Mesendoderm (in vitro differentiated cells): ENCODE measurements at regions not wholly inside any gene's neighbourhood (a gene's known extent, or its start where the extent isn't known, plus 50 kb on each side); places are given as distances from the start of the nearest gene placed in this dataset.

ENCODE experiments used
- DNase-seq: peaks from one replicate; pipeline ENCODE4 v3.0.0; 2013
- H2AK5ac ChIP-seq: 2 replicates; pipeline ENCODE4 v1.6.1; 2013; ENCODE audit warnings: low read length, inconsistent platforms
- H2BK120ac ChIP-seq: 2 replicates; pipeline ENCODE4 v1.6.1; 2013; ENCODE audit warnings: low read depth, mild to moderate bottlenecking, low read length, moderate library complexity, mixed read lengths
- H2BK15ac ChIP-seq: replicated peaks from 2 replicates; pipeline ENCODE4 v1.6.1; 2013; ENCODE audit warnings: low read depth, mild to moderate bottlenecking, moderate library complexity
- H2BK5ac ChIP-seq: 2 replicates; pipeline ENCODE4 v1.6.1; 2013; ENCODE audit warnings: low read length, inconsistent platforms
- H3K18ac ChIP-seq: 2 replicates; pipeline ENCODE4 v1.6.1; 2013; ENCODE audit warnings: mild to moderate bottlenecking, low read length, mixed read lengths
- H3K23ac ChIP-seq: one replicate; pipeline ENCODE4 v1.6.1; 2013; ENCODE audit warnings: low read length
- H3K27ac ChIP-seq: 2 replicates; pipeline ENCODE4 v1.5.1; 2013; ENCODE audit warnings: low read depth, mild to moderate bottlenecking, inconsistent platforms, low read length, moderate library complexity
- H3K27me3 ChIP-seq: 2 replicates; pipeline ENCODE4 v1.6.1; 2013; ENCODE audit warnings: low read length, control low read depth, mild to moderate bottlenecking, inconsistent platforms; ENCODE audit not compliant: insufficient read depth, poor library complexity
- H3K36me3 ChIP-seq: 2 replicates; pipeline ENCODE4 v1.6.1; 2013; ENCODE audit warnings: low read length, inconsistent platforms; ENCODE audit not compliant: control insufficient read depth, insufficient read depth
- H3K4ac ChIP-seq: one replicate; pipeline ENCODE4 v1.6.1; 2013; ENCODE audit warnings: low read depth, mild to moderate bottlenecking, low read length, moderate library complexity
- H3K4me1 ChIP-seq: 2 replicates; pipeline ENCODE4 v1.6.1; 2013; ENCODE audit warnings: low read depth, low read length, inconsistent platforms; ENCODE audit not compliant: control insufficient read depth
- H3K4me2 ChIP-seq: 2 replicates; pipeline ENCODE4 v1.6.1; 2013; ENCODE audit warnings: low read length
- H3K4me3 ChIP-seq: 2 replicates; pipeline ENCODE4 v1.5.1; 2013; ENCODE audit warnings: mild to moderate bottlenecking, low read length
- H3K56ac ChIP-seq: one replicate; pipeline ENCODE4 v1.6.1; 2013; ENCODE audit warnings: low read length
- H3K79me1 ChIP-seq: 2 replicates; pipeline ENCODE4 v1.6.1; 2013; ENCODE audit warnings: low read length, inconsistent platforms
- H3K79me2 ChIP-seq: 2 replicates; pipeline ENCODE4 v1.6.1; 2013; ENCODE audit warnings: mild to moderate bottlenecking, low read length; ENCODE audit not compliant: control insufficient read depth, insufficient read depth
- H3K9ac ChIP-seq: 2 replicates; pipeline ENCODE4 v1.6.1; 2013; ENCODE audit warnings: low read length, inconsistent platforms
- H4K5ac ChIP-seq: one replicate; pipeline ENCODE4 v1.6.1; 2013; ENCODE audit warnings: low read length
- H4K8ac ChIP-seq: one replicate; pipeline ENCODE4 v1.6.1; 2013; ENCODE audit warnings: low read depth, mild to moderate bottlenecking, control low read depth, low read length, moderate library complexity
- WGBS: extraction: QIAGEN DNeasy Blood & Tissue Kit; methylation state at CpG from one replicate; pipeline ENCODE4 v1.1.7; 2013; ENCODE audit warnings: low lambda C conversion rate, missing lambda C conversion rate; ENCODE audit not compliant: insufficient coverage; ENCODE audit errors: extremely low coverage; 5-methylcytosine and 5-hydroxymethylcytosine counted together

- H3K36me3 ChIP-seq: no peaks in the 10 kb centered on the region
- no peaks in the 10 kb centered on the region for H3K79me2 ChIP-seq
- H2BK5ac ChIP-seq: no peak overlapping the region
- no peak overlapping the region for H2BK120ac ChIP-seq
- WGBS: no CpG with 5 or more reads among the region's 1 CpG
- no peak overlapping the region for H2BK15ac ChIP-seq
- H4K8ac ChIP-seq: no peak overlapping the region
- H4K5ac ChIP-seq: no peak overlapping the region
- no peak overlapping the region for H3K9ac ChIP-seq
- no peak overlapping the region for H3K4me2 ChIP-seq
- no peak overlapping the region for H3K27ac ChIP-seq
- H3K56ac ChIP-seq: no peak overlapping the region
- no peaks in the 10 kb centered on the region for H3K79me1 ChIP-seq
- no peak overlapping the region for H3K4me3 ChIP-seq
- no peak overlapping the region for H3K23ac ChIP-seq
- H2AK5ac ChIP-seq: no peak overlapping the region
- H3K18ac ChIP-seq: no peak overlapping the region
- DNase-seq: no peak
- no peaks in the 10 kb centered on the region for H3K4me1 ChIP-seq
- H3K27me3 ChIP-seq: no peaks in the 10 kb centered on the region
- H3K4ac ChIP-seq: no peak overlapping the region
These were observed 151.7 kb downstream of the EFNB2 start for GRCh38 chr13:106383791-106384190.

GRCh38 chr13:106382534-106382933 lies 152.9 kb downstream of the EFNB2 start:
- Histone ChIP-seq H3K4ac (no peak overlapping the region), H2BK15ac (no peak overlapping the region), H3K4me2 (no peak overlapping the region), H3K4me1 (no peaks in the 10 kb centered on the region), H3K36me3 (no peaks in the 10 kb centered on the region), H3K79me2 (no peaks in the 10 kb centered on the region), H3K79me1 (no peaks in the 10 kb centered on the region), H3K27me3 (no peaks in the 10 kb centered on the region), H2BK5ac (no peak overlapping the region), H3K27ac (no peak overlapping the region), H3K56ac (no peak overlapping the region), H4K8ac (no peak overlapping the region), H2AK5ac (no peak overlapping the region), H2BK120ac (no peak overlapping the region), H4K5ac (no peak overlapping the region), H3K18ac (no peak overlapping the region), H3K4me3 (no peak overlapping the region), H3K9ac (no peak overlapping the region), H3K23ac (no peak overlapping the region)
- peak; percentile 53 for DNase-seq
- no CpG with 5 or more reads among the region's 5 CpGs for WGBS

- Histone ChIP-seq H3K18ac (no peak overlapping the region), H3K56ac (no peak overlapping the region), H2BK15ac (no peak overlapping the region), H3K4me2 (no peak overlapping the region), H4K5ac (no peak overlapping the region), H3K36me3 (no peaks in the 10 kb centered on the region), H2BK5ac (no peak overlapping the region), H4K8ac (no peak overlapping the region), H3K27ac (no peak overlapping the region), H3K23ac (no peak overlapping the region), H3K4me3 (no peak overlapping the region), H3K79me2 (no peaks in the 10 kb centered on the region), H3K4ac (no peak overlapping the region), H2BK120ac (no peak overlapping the region), H3K27me3 (no peaks in the 10 kb centered on the region), H3K4me1 (no peaks in the 10 kb centered on the region), H3K9ac (no peak overlapping the region), H2AK5ac (no peak overlapping the region), H3K79me1 (no peaks in the 10 kb centered on the region)
- peak; percentile 95 for DNase-seq
- WGBS: no CpG with 5 or more reads among the region's 4 CpGs
These were observed 154.4 kb downstream of the EFNB2 start for GRCh38 chr13:106381091-106381490.

GRCh38 chr13:106377931-106378662 lies 157.4 kb downstream of the EFNB2 start:
- H3K18ac ChIP-seq: no peak overlapping the region
- no CpG with 5 or more reads among the region's 7 CpGs for WGBS
- H3K36me3 ChIP-seq: no peaks in the 10 kb centered on the region
- H3K79me2 ChIP-seq: no peaks in the 10 kb centered on the region
- H2BK15ac ChIP-seq: no peak overlapping the region
- H3K9ac ChIP-seq: no peak overlapping the region
- no peak overlapping the region for H4K5ac ChIP-seq
- no peak overlapping the region for H2BK5ac ChIP-seq
- H3K23ac ChIP-seq: no peak overlapping the region
- H2AK5ac ChIP-seq: no peak overlapping the region
- H3K56ac ChIP-seq: no peak overlapping the region
- DNase-seq: no peak
- H3K4me2 ChIP-seq: no peak overlapping the region
- H3K4ac ChIP-seq: no peak overlapping the region
- H3K27me3 ChIP-seq: no peaks in the 10 kb centered on the region
- H3K27ac ChIP-seq: no peak overlapping the region
- no peak overlapping the region for H4K8ac ChIP-seq
- no peak overlapping the region for H3K4me3 ChIP-seq
- no peak overlapping the region for H2BK120ac ChIP-seq
- no peaks in the 10 kb centered on the region for H3K4me1 ChIP-seq
- H3K79me1 ChIP-seq: no peaks in the 10 kb centered on the region

- Histone ChIP-seq H3K36me3 (no peaks in the 10 kb centered on the region), H3K9ac (no peak overlapping the region), H3K4me2 (no peak overlapping the region), H4K8ac (no peak overlapping the region), H3K23ac (no peak overlapping the region), H3K79me1 (no peaks in the 10 kb centered on the region), H3K79me2 (no peaks in the 10 kb centered on the region), H3K4me3 (no peak overlapping the region), H4K5ac (no peak overlapping the region), H3K27ac (no peak overlapping the region), H2AK5ac (no peak overlapping the region), H3K18ac (no peak overlapping the region), H2BK5ac (no peak overlapping the region), H2BK120ac (no peak overlapping the region), H3K56ac (no peak overlapping the region), H3K4ac (no peak overlapping the region), H3K4me1 (no peaks in the 10 kb centered on the region), H2BK15ac (no peak overlapping the region), H3K27me3 (no peaks in the 10 kb centered on the region)
- WGBS: no CpG with 5 or more reads among the region's 7 CpGs
- no peak for DNase-seq
These were observed 158.1 kb downstream of the EFNB2 start for GRCh38 chr13:106377341-106377740.
